ENCODE measurements at regions not wholly inside any gene's neighbourhood (a gene's known extent, or its start where the extent isn't known, plus 50 kb on each side); places are given as distances from the start of the nearest gene placed in this dataset.
"Not testable (repeated sequence)": the region's sequence is repeated elsewhere in the genome, so short reads cannot be mapped to it uniquely, and the experiment has no call there.

- H3K27ac Mint-ChIP-seq, result no peak overlapping the region
- H3K9me3 Mint-ChIP-seq, result no peaks in the 10 kb centered on the region
- H3K4me3 Mint-ChIP-seq, result no peak overlapping the region
- H3K27me3 Mint-ChIP-seq, result peaks cover 23% of the 10 kb centered on the region
- no peaks in the 10 kb centered on the region for H3K36me3 Mint-ChIP-seq (ENCODE audit: low read depth)
- no peaks in the 10 kb centered on the region for H3K4me1 Mint-ChIP-seq
- no peak for ATAC-seq (replicated peaks)
Observed at GRCh38 chr15:62409466-62409865, 244.4 kb upstream of the C2CD4B start.

GRCh38 chr15:62412686-62413085 lies 247.6 kb upstream of the C2CD4B start:
- no peak for ATAC-seq (replicated peaks)
- H3K4me3 Mint-ChIP-seq, result no peak overlapping the region
- no peaks in the 10 kb centered on the region for H3K4me1 Mint-ChIP-seq
- no peaks in the 10 kb centered on the region for H3K9me3 Mint-ChIP-seq
- peaks cover 23% of the 10 kb centered on the region for H3K27me3 Mint-ChIP-seq
- H3K36me3 Mint-ChIP-seq (ENCODE audit: low read depth), result no peaks in the 10 kb centered on the region
- H3K27ac Mint-ChIP-seq, result no peak overlapping the region

GRCh38 chr15:62413153-62413552 lies 248.1 kb upstream of the C2CD4B start:
- ATAC-seq (replicated peaks), result no peak
- Mint-ChIP-seq H3K9me3 (no peaks in the 10 kb centered on the region), H3K36me3 (ENCODE audit: low read depth) (no peaks in the 10 kb centered on the region), H3K4me3 (no peak overlapping the region), H3K4me1 (no peaks in the 10 kb centered on the region), H3K27me3 (peaks cover 23% of the 10 kb centered on the region), H3K27ac (no peak overlapping the region)

- H3K9me3 Mint-ChIP-seq, result no peaks in the 10 kb centered on the region
- H3K27me3 Mint-ChIP-seq, result peaks cover 23% of the 10 kb centered on the region
- H3K4me1 Mint-ChIP-seq, result no peaks in the 10 kb centered on the region
- no peak overlapping the region for H3K4me3 Mint-ChIP-seq
- H3K36me3 Mint-ChIP-seq (ENCODE audit: low read depth), result no peaks in the 10 kb centered on the region
- no peak overlapping the region for H3K27ac Mint-ChIP-seq
- ATAC-seq (replicated peaks), result no peak
Observed at GRCh38 chr15:62413786-62414185, 248.7 kb upstream of the C2CD4B start.

- no peak overlapping the region for H3K27ac Mint-ChIP-seq
- ATAC-seq (replicated peaks), result no peak
- no peaks in the 10 kb centered on the region for H3K9me3 Mint-ChIP-seq
- peaks cover 23% of the 10 kb centered on the region for H3K27me3 Mint-ChIP-seq
- no peaks in the 10 kb centered on the region for H3K36me3 Mint-ChIP-seq (ENCODE audit: low read depth)
- H3K4me1 Mint-ChIP-seq, result no peaks in the 10 kb centered on the region
- no peak overlapping the region for H3K4me3 Mint-ChIP-seq
Observed at GRCh38 chr15:62415498-62415897, 250.4 kb upstream of the C2CD4B start.

GRCh38 chr15:62416526-62416925 lies 251.4 kb upstream of the C2CD4B start:
- Mint-ChIP-seq H3K27me3 (peaks cover 18% of the 10 kb centered on the region), H3K4me1 (no peaks in the 10 kb centered on the region), H3K4me3 (no peak overlapping the region), H3K27ac (no peak overlapping the region), H3K36me3 (ENCODE audit: low read depth) (no peaks in the 10 kb centered on the region), H3K9me3 (no peaks in the 10 kb centered on the region)
- ATAC-seq (replicated peaks), result no peak

- Mint-ChIP-seq H3K36me3 (ENCODE audit: low read depth) (no peaks in the 10 kb centered on the region), H3K4me3 (no peak overlapping the region), H3K4me1 (no peaks in the 10 kb centered on the region), H3K27me3 (peaks cover 18% of the 10 kb centered on the region), H3K9me3 (no peaks in the 10 kb centered on the region), H3K27ac (no peak overlapping the region)
- no peak for ATAC-seq (replicated peaks)
Observed at GRCh38 chr15:62417439-62417838, 252.4 kb upstream of the C2CD4B start.

- not testable (repeated sequence) for H3K27me3 Mint-ChIP-seq; H3K9me3 Mint-ChIP-seq; H3K27ac Mint-ChIP-seq; ATAC-seq (replicated peaks); H3K36me3 Mint-ChIP-seq (ENCODE audit: low read depth); H3K4me3 Mint-ChIP-seq; H3K4me1 Mint-ChIP-seq
Observed at GRCh38 chr15:62418496-62418895, 253.4 kb upstream of the C2CD4B start.

GRCh38 chr15:62419192-62419591 lies 254.1 kb upstream of the C2CD4B start:
- no peak overlapping the region for H3K4me3 Mint-ChIP-seq
- H3K27me3 Mint-ChIP-seq, result peaks cover 10% of the 10 kb centered on the region
- H3K27ac Mint-ChIP-seq, result no peak overlapping the region
- no peak for ATAC-seq (replicated peaks)
- H3K4me1 Mint-ChIP-seq, result no peaks in the 10 kb centered on the region
- no peaks in the 10 kb centered on the region for H3K9me3 Mint-ChIP-seq
- H3K36me3 Mint-ChIP-seq (ENCODE audit: low read depth), result no peaks in the 10 kb centered on the region

GRCh38 chr15:62420371-62420770 lies 255.3 kb upstream of the C2CD4B start:
- H3K36me3 Mint-ChIP-seq (ENCODE audit: low read depth); H3K27me3 Mint-ChIP-seq; ATAC-seq (replicated peaks); H3K4me3 Mint-ChIP-seq; H3K4me1 Mint-ChIP-seq; H3K27ac Mint-ChIP-seq; H3K9me3 Mint-ChIP-seq: not testable (repeated sequence)

- H3K4me1 Mint-ChIP-seq, result no peaks in the 10 kb centered on the region
- no peaks in the 10 kb centered on the region for H3K36me3 Mint-ChIP-seq (ENCODE audit: low read depth)
- H3K4me3 Mint-ChIP-seq, result no peak overlapping the region
- ATAC-seq (replicated peaks), result no peak
- H3K27me3 Mint-ChIP-seq, result peaks cover 6% of the 10 kb centered on the region
- no peaks in the 10 kb centered on the region for H3K9me3 Mint-ChIP-seq
- no peak overlapping the region for H3K27ac Mint-ChIP-seq
Observed at GRCh38 chr15:62421289-62421688, 256.2 kb upstream of the C2CD4B start.

GRCh38 chr15:62426387-62426956 lies 261.4 kb upstream of the C2CD4B start:
- Mint-ChIP-seq H3K4me1 (no peaks in the 10 kb centered on the region), H3K27me3 (peaks cover 4% of the 10 kb centered on the region), H3K36me3 (ENCODE audit: low read depth) (no peaks in the 10 kb centered on the region), H3K4me3 (no peak overlapping the region), H3K27ac (no peak overlapping the region), H3K9me3 (no peaks in the 10 kb centered on the region)
- ATAC-seq (replicated peaks), result no peak

- Mint-ChIP-seq H3K27me3 (peaks cover 4% of the 10 kb centered on the region), H3K4me1 (no peaks in the 10 kb centered on the region), H3K27ac (no peak overlapping the region), H3K36me3 (ENCODE audit: low read depth) (no peaks in the 10 kb centered on the region), H3K9me3 (no peaks in the 10 kb centered on the region), H3K4me3 (no peak overlapping the region)
- no peak for ATAC-seq (replicated peaks)
Observed at GRCh38 chr15:62428259-62428658, 263.2 kb upstream of the C2CD4B start.

- H3K4me1 Mint-ChIP-seq, result no peaks in the 10 kb centered on the region
- H3K4me3 Mint-ChIP-seq, result no peak overlapping the region
- no peak overlapping the region for H3K27ac Mint-ChIP-seq
- H3K9me3 Mint-ChIP-seq, result no peaks in the 10 kb centered on the region
- peaks cover 4% of the 10 kb centered on the region for H3K27me3 Mint-ChIP-seq
- no peaks in the 10 kb centered on the region for H3K36me3 Mint-ChIP-seq (ENCODE audit: low read depth)
- no peak for ATAC-seq (replicated peaks)
Observed at GRCh38 chr15:62428851-62429598, 263.9 kb upstream of the C2CD4B start.

- no peak for ATAC-seq (replicated peaks)
- Mint-ChIP-seq H3K36me3 (ENCODE audit: low read depth) (no peaks in the 10 kb centered on the region), H3K4me1 (no peaks in the 10 kb centered on the region), H3K9me3 (no peaks in the 10 kb centered on the region), H3K4me3 (no peak overlapping the region), H3K27me3 (peaks cover 4% of the 10 kb centered on the region), H3K27ac (no peak overlapping the region)
Observed at GRCh38 chr15:62430056-62430455, 265.0 kb upstream of the C2CD4B start.

Measured in activated T-helper 17 cell treated with anti-CD3 and anti-CD28 coated beads, Interleukin-2, amount 50 U/mL, for 72 hours (primary cell).